Heart right ventricle (tissue), 16 donors: ENCODE measurements at regions not wholly inside any gene's neighbourhood (a gene's known extent, or its start where the extent isn't known, plus 50 kb on each side); places are given as distances from the start of the nearest gene placed in this dataset.

Experiments used
- ATAC-seq, 8 donors: fragments of 200-7000 bp; cut with Tn5 transposase; one replicate each; pipeline ENCODE4 v1.9.1; 2020; ENCODE audit warnings: mild to moderate bottlenecking in 8 of 8, moderate library complexity in 8 of 8, moderate number of reproducible peaks in 1 of 8
- DNase-seq, 2 donors: peaks; one replicate each; pipeline ENCODE4 v3.0.0-alpha.2; 2020
- H3K27ac ChIP-seq, 10 donors: fragments of 200-600 bp; sonication (generic) in 2 of 10; one replicate each; pipeline versions ENCODE4 v1.5.0 to v1.8.0; 2020 to 2022; ENCODE audit warnings: mild to moderate bottlenecking in 3 of 10
- H3K27me3 ChIP-seq, 7 donors: fragments of 200-600 bp; one replicate each; pipeline ENCODE4 v1.8.0; 2021 to 2022; ENCODE audit warnings: mild to moderate bottlenecking in 2 of 7
- H3K36me3 ChIP-seq, 9 donors: fragments of 200-600 bp; sonication (generic) in 1 of 9; one replicate each; pipeline versions ENCODE4 v1.5.0 to v1.8.0; 2020 to 2022; ENCODE audit warnings: mild to moderate bottlenecking in 2 of 9
- H3K4me1 ChIP-seq, 9 donors: fragments of 200-600 bp; sonication (generic) in 1 of 9; one replicate each; pipeline versions ENCODE4 v1.5.0 to v1.8.0; 2020 to 2022; ENCODE audit warnings: mild to moderate bottlenecking in 4 of 9
- H3K4me3 ChIP-seq, 10 donors: fragments of 200-600 bp; sonication (generic) in 2 of 10; one replicate each; pipeline versions ENCODE4 v1.5.0 to v1.8.0; 2020 to 2022; ENCODE audit warnings: mild to moderate bottlenecking in 7 of 10, moderate library complexity in 2 of 10
- H3K9me3 ChIP-seq, 11 donors: fragments of 200-600 bp in 10 of 11; sonication (generic) in 2 of 11; one replicate each; pipeline versions ENCODE4 v1.5.0 to v1.8.0; 2013 to 2022; ENCODE audit warnings: mild to moderate bottlenecking in 2 of 11, control low read depth in 1 of 11, moderate library complexity in 1 of 11
- WGBS, 2 donors: extraction: QIAGEN DNeasy Blood & Tissue Kit; methylation state at CpG; one replicate each; pipeline ENCODE4 v1.1.7; 2013; ENCODE audit warnings: inconsistent platforms in 1 of 2; 5-methylcytosine and 5-hydroxymethylcytosine counted together
- intact Hi-C, 10 donors: fragments of 100-400 bp; cut with DNase I; formaldehyde crosslinking; loops; one replicate each; pipeline versions ENCODE4 v1.11.1 to v1.14.2; 2022
- TF ChIP-seq, protein P1 (sequence below), 9 donors: fragments of 200-600 bp; sonication (generic) in 2 of 9; IDR thresholded peaks; one replicate each; pipeline versions ENCODE4 v1.5.0 to v1.8.0; 2021 to 2022; ENCODE audit warnings: antibody characterized with exemption in 9 of 9, mild to moderate bottlenecking in 5 of 9, moderate library complexity in 1 of 9
- donor health status: Arrhythmogenic right ventricular cardiomyopathy.
- donor health status: ischemic (EF 13 %, LVEDD 7.1; RV severe dilation, severe dysfunction).
- donor health status: healthy with polysubstance abuse.
- donor health status: DM: no; HTN: yes; CAD: no.
- donor health status: DM: no; HTN: no; CAD: no.
- donor health status: ischemic (EF 25% LVEDD 6.9; RV normal size, moderate dysfunction).
- donor health status: ischemic (EF 25% LVEDD 5.7; RV mildly dilated, moderate dysfunction).
- donor health status: healthy.
- donor health status: DM: yes; HTN: yes; CAD: no.
- donor health status: Ischemic cardiomyopathy.
- donor health status: ischemic (EF 35%, LVEDD 5.7; RV mildly dilated, moderate dysfunction).
- donor health status: nonischemic (EF 11% LVEDD 7.7; RV severe dilation, severe dysfunction).
- donor health status: DM: yes; HTN: yes; CAD: no.
- donor health status: PGD.
- donor health status: ischemic (EF 29% LVEDD 5.4; RV normal size, mild dysfunction).
- donor health status: nonischemic (EF 23%, LVEDD 6.1; RV moderate dilation, normal function).

DNA sequence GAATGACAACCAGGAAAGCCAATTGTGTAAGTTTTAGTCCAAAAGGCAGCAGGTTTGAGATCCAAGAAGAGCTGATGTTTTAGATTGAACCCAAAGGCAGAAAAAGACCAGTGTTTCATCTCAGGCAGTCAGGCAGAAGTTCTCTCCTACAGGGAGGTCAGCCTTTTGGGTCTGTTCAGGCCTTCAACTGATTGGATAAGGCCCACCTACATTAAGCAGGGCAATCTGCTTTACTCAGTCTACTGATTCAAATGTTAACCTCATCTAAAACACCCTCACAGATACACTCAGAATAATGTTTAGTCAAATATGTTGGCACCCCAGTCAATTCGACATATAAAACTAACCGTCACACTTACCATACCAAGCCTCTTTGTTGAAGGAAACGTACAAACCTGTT lies 134.2 kb upstream of the NEIL3 start:
- WGBS, 2 donors: 91% methylated on average over 3 of the region's 3 CpGs
- Histone ChIP-seq H3K9me3 (peaks cover 0 to 17% (median 0%) of the 10 kb centered on the region in 11 donors), H3K4me1 (no peaks in the 10 kb centered on the region), H3K27ac (no peak overlapping the region), H3K27me3 (no peaks in the 10 kb centered on the region), H3K4me3 (no peak overlapping the region), H3K36me3 (no peaks in the 10 kb centered on the region)
- ATAC-seq (no peak), DNase-seq (no peak)
- intact Hi-C loops: no loop called here
- TF ChIP-seq, protein P1, sequence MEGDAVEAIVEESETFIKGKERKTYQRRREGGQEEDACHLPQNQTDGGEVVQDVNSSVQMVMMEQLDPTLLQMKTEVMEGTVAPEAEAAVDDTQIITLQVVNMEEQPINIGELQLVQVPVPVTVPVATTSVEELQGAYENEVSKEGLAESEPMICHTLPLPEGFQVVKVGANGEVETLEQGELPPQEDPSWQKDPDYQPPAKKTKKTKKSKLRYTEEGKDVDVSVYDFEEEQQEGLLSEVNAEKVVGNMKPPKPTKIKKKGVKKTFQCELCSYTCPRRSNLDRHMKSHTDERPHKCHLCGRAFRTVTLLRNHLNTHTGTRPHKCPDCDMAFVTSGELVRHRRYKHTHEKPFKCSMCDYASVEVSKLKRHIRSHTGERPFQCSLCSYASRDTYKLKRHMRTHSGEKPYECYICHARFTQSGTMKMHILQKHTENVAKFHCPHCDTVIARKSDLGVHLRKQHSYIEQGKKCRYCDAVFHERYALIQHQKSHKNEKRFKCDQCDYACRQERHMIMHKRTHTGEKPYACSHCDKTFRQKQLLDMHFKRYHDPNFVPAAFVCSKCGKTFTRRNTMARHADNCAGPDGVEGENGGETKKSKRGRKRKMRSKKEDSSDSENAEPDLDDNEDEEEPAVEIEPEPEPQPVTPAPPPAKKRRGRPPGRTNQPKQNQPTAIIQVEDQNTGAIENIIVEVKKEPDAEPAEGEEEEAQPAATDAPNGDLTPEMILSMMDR (IDR thresholded peaks at IDR 0.05): no peak

DNA sequence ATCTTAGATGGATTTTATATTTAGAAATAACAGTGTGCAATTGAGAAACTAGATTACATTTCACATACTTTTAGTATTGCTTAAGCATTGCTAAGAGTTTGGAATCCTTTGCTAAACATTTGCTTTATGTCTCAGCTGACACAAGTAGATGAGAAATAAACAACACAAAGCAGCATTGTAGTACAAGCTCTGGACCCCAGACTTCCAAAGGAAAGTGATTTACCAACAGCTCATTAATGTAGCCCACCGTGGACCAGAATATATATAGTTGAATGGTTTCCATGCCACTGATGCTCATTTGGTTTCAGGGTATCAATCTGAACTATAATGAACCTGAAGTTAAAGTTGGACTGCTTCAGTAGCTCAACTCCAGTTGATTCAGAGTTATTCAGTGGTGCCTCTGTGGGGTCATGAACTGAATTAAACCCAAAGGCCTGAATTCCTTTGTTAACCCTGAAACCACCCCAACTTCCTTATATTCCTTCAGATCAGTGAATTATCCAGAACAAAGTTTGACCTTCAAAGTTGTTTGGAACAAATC lies 132.1 kb upstream of the NEIL3 start:
- DNase-seq (no peak), ATAC-seq (peak in 1 of 8 donors; percentile 42)
- H3K27ac ChIP-seq: no peak overlapping the region
- intact Hi-C loops: no loop called here
- WGBS, 2 donors: 59 to 63% methylated on average over 1 of the region's 1 CpG
- TF ChIP-seq, protein P1 (IDR thresholded peaks at IDR 0.05): no peak
- H3K4me1 ChIP-seq: no peaks in the 10 kb centered on the region
- no peak overlapping the region for H3K4me3 ChIP-seq
- H3K36me3 ChIP-seq: no peaks in the 10 kb centered on the region
- H3K9me3 ChIP-seq: peaks cover 0 to 2% (median 0%) of the 10 kb centered on the region in 11 donors
- no peaks in the 10 kb centered on the region for H3K27me3 ChIP-seq

DNA sequence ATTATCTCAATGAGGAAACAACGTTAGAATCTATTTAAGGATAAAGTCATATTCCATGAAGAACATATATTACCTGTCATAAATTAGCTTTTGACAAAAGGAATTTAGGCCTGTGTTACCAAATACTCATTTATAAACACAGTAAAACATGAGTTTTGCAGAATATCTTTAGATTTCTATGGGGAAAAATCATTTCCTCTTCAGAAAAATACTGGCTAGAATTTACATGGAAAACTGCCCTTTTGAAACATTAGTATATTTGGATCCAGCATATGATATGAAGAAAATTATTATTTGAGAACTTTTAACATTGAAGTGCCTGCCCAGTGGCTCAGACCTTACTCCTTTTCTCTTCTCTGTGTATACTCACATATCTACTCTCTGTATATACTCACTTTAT lies 131.4 kb upstream of the NEIL3 start:
- Histone ChIP-seq H3K9me3 (peaks cover 0 to 2% (median 0%) of the 10 kb centered on the region in 11 donors), H3K36me3 (no peaks in the 10 kb centered on the region), H3K27me3 (no peaks in the 10 kb centered on the region), H3K4me1 (no peaks in the 10 kb centered on the region), H3K27ac (no peak overlapping the region), H3K4me3 (no peak overlapping the region)
- TF ChIP-seq, protein P1 (IDR thresholded peaks at IDR 0.05): no peak
- WGBS, 2 donors: 50 to 61% methylated on average over 1 of the region's 1 CpG
- intact Hi-C loops: no loop called here
- DNase-seq (no peak), ATAC-seq (no peak)

DNA sequence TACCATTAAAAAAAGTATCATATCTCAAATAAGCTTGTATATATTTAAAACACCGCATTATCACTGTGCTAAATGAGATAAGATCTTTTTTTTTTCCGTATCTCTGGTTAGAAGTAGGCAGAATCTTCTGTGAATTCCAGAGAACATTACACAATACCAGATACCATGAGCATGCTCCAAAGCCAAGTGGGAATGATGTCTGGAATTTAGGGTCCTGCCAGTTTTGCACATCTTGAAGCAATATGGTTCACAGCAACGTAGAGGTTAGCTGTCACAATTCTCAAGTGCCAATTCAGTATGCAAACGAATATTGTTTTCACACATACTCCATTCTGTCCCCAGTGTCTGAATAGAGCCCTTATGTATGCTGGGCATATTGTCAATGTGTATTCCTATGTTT lies 127.5 kb upstream of the NEIL3 start:
- TF ChIP-seq, protein P1 (IDR thresholded peaks at IDR 0.05): no peak

More for the DNA sequence above, 127.5 kb upstream of the NEIL3 start:
- no peak overlapping the region for H3K4me3 ChIP-seq
- peaks cover 0 to 2% (median 0%) of the 10 kb centered on the region in 11 donors for H3K9me3 ChIP-seq
- H3K27me3 ChIP-seq: no peaks in the 10 kb centered on the region
- no peak for ATAC-seq
- no peaks in the 10 kb centered on the region for H3K4me1 ChIP-seq
- no peak for DNase-seq
- intact Hi-C loops: no loop called here
- no peaks in the 10 kb centered on the region for H3K36me3 ChIP-seq
- no peak overlapping the region for H3K27ac ChIP-seq
- 36 to 43% methylated on average over 4 of the region's 4 CpGs for WGBS, 2 donors
